WERI-Rb-1 (cell line): ENCODE measurements at regions not wholly inside any gene's neighbourhood (a gene's known extent, or its start where the extent isn't known, plus 50 kb on each side); places are given as distances from the start of the nearest gene placed in this dataset.

Experiments used
- DNase-seq: peaks from one replicate; pipeline ENCODE4 v3.0.0-alpha.2; 2020
- H3K27ac ChIP-seq: fragments of 250-450 bp; sonication (Bioruptor Pico); 2 replicates; pipeline ENCODE4 v1.5.1; 2020; ENCODE audit warnings: mild to moderate bottlenecking, moderate library complexity
- H3K27me3 ChIP-seq: fragments of 250-450 bp; sonication (Bioruptor Pico); 2 replicates; pipeline ENCODE4 v1.5.1; 2021; ENCODE audit warnings: mild to moderate bottlenecking, low read depth, moderate library complexity; ENCODE audit not compliant: insufficient read depth, severe bottlenecking
- H3K36me3 ChIP-seq: fragments of 250-450 bp; sonication (Bioruptor Pico); 2 replicates; pipeline ENCODE4 v1.5.1; 2020; ENCODE audit warnings: mild to moderate bottlenecking, moderate library complexity
- H3K4me3 ChIP-seq: 2 replicates; pipeline ENCODE4 v1.5.1; 2011; ENCODE audit warnings: low read depth, mild to moderate bottlenecking, control low read depth, low read length
- H3K9me3 ChIP-seq: fragments of 250-450 bp; sonication (Bioruptor Pico); 2 replicates; pipeline ENCODE4 v1.5.1; 2021; ENCODE audit warnings: mild to moderate bottlenecking, moderate library complexity; ENCODE audit not compliant: severe bottlenecking
- CTCF ChIP-seq: IDR thresholded peaks from 2 replicates; pipeline ENCODE4 v1.5.1; 2011; ENCODE audit warnings: low read depth, mild to moderate bottlenecking, control low read depth, inconsistent platforms, low read length

GRCh38 chr6:14734052-14734415 is 511.8 kb upstream of the JARID2 start:
- no peak for TF ChIP-seq CTCF
- H3K27ac ChIP-seq = no peak overlapping the region
- no peak for DNase-seq
- no peaks in the 10 kb centered on the region for H3K36me3 ChIP-seq
- H3K9me3 ChIP-seq = peaks cover 10% of the 10 kb centered on the region
- H3K4me3 ChIP-seq = no peak overlapping the region
- no peaks in the 10 kb centered on the region for H3K27me3 ChIP-seq

DNA sequence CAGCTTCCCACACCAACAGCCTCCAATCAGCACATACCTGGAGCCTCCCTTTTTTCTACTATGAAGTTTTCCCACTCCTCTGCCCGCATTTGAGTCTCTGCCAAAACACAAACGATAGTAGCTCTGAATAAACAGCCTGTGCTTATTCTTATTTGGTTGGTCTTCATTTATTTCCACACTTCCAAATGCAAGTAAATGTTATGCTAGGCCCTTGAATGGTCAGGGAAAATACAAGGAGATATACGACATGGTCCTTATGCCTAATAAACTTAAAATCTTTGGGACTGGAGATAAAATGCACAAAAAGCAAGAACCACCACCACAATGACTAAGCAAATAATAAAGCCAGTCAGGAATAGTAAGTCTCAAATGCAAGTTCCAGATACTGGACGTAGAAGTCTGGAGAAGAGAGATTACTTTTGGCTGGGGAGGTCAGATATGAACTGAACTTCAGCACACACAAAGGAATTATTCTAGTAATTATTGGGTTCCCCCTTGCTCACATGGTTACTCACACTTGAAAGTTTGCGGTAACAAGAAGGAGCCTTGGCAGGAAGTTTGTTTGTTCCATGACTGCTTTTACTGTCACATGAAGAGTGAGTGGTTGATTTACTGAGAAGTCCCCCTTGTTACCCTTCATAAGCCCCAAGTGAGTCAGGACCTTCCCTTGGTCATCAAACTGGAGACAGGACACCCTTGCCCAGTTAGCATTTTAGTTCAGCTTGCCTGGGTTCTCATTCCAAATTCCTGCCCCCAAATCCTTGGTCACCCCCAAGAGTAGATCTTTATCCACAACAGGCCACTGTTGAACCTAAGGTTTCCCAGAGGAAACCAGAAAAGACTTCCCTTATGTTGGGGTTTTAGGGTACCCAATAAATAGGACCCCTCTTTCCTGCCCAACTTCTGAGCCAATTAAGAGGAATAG is 511.2 kb upstream of the JARID2 start:
- Histone ChIP-seq H3K27ac (no peak overlapping the region), H3K9me3 (peaks cover 10% of the 10 kb centered on the region), H3K4me3 (no peak overlapping the region), H3K36me3 (no peaks in the 10 kb centered on the region), H3K27me3 (no peaks in the 10 kb centered on the region)
- DNase-seq = no peak
- TF ChIP-seq CTCF = no peak

- no peak for TF ChIP-seq CTCF
- peak; percentile 40 for DNase-seq
Observed at GRCh38 chr6:14735956-14736486, 509.8 kb upstream of the JARID2 start.

DNA sequence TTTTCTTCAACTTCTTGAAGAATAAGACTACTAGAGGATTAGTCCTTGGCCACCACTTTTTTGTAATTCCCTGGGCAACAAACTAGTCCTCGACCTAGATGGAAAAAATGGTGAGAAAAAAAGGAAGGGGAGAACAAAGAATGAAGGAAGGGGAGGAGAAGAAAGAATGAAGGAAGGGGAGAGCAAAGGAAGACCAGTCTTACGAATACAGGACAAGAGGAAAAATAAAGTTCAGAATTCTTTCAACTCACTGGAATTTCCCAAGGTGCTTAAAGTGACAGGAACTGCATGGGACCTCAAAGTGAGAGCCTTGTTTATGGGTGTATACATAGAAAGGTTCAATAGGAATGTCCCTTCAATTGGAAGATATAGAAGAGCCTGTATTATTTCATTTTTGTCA is 509.3 kb upstream of the JARID2 start:
- Histone ChIP-seq H3K9me3 (peaks cover 10% of the 10 kb centered on the region), H3K27ac (no peak overlapping the region), H3K27me3 (no peaks in the 10 kb centered on the region), H3K36me3 (no peaks in the 10 kb centered on the region), H3K4me3 (no peak overlapping the region)
- TF ChIP-seq CTCF = no peak
- DNase-seq = no peak

More at GRCh38 chr6:14735956-14736486, 509.8 kb upstream of the JARID2 start:
- Histone ChIP-seq H3K27me3 (no peaks in the 10 kb centered on the region), H3K27ac (no peak overlapping the region), H3K36me3 (no peaks in the 10 kb centered on the region), H3K4me3 (no peak overlapping the region), H3K9me3 (peaks cover 10% of the 10 kb centered on the region)

- no peaks in the 10 kb centered on the region for H3K27me3 ChIP-seq
- H3K9me3 ChIP-seq = peaks cover 12% of the 10 kb centered on the region
- H3K36me3 ChIP-seq = no peaks in the 10 kb centered on the region
- TF ChIP-seq CTCF = no peak
- H3K27ac ChIP-seq = no peak overlapping the region
- DNase-seq = no peak
- no peak overlapping the region for H3K4me3 ChIP-seq
Observed at GRCh38 chr6:14738497-14738896, 507.4 kb upstream of the JARID2 start.

DNA sequence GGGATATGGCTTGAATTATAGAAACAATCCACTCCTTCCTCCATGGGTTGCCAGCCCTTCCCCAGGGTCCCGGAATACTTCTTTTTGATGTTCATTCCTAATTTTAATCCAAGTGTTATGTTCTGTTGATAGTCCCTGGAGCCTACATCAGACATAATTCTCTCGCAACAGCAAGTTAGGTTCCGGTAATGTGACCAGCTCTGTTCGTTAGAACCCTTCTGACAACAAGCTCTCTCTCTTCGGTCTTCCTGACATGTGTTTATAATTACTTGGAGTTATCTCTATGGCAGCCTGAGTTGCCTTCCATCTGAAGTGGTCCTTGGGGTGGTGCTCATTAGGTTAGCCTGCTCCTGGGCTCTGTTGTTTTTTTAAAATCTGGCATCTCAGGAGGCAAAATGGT is 506.9 kb upstream of the JARID2 start:
- DNase-seq = no peak
- H3K27me3 ChIP-seq = no peaks in the 10 kb centered on the region
- peaks cover 9% of the 10 kb centered on the region for H3K9me3 ChIP-seq
- no peak overlapping the region for H3K27ac ChIP-seq
- no peak for TF ChIP-seq CTCF
- H3K4me3 ChIP-seq = no peak overlapping the region
- H3K36me3 ChIP-seq = no peaks in the 10 kb centered on the region
